CD4-positive, CD25-positive, alpha-beta regulatory T cell (primary cell): ENCODE measurements at regions not wholly inside any gene's neighbourhood (a gene's known extent, or its start where the extent isn't known, plus 50 kb on each side); places are given as distances from the start of the nearest gene placed in this dataset.
A peak's percentile ranks its signal among the peaks of the same experiment; 100 is the strongest.
"Not testable (repeated sequence)": the region's sequence is repeated elsewhere in the genome, so short reads cannot be mapped to it uniquely, and the experiment has no call there.

Source experiments
- ATAC-seq, 2 donors: fragments of 150-1000 bp; cut with Tn5 transposase; one replicate each; pipeline ENCODE4 v1.10.0; 2021; ENCODE audit warnings: low read depth in 2 of 2, moderate number of reproducible peaks in 2 of 2, moderate library complexity in 1 of 2
- DNase-seq, 3 donors: peaks; one replicate each; pipeline versions ENCODE4 v3.0.0 to v3.0.0-alpha.2; 2012 to 2022; ENCODE audit warnings: mixed read lengths in 1 of 3
- H3K27ac ChIP-seq: one replicate; pipeline ENCODE4 v1.7.0; 2013; ENCODE audit warnings: mild to moderate bottlenecking, low read length; ENCODE audit not compliant: insufficient read depth, poor library complexity, severe bottlenecking
- H3K27me3 ChIP-seq: one replicate; pipeline ENCODE4 v1.7.0; 2013; ENCODE audit warnings: low read length; ENCODE audit not compliant: control insufficient read depth, insufficient read depth
- H3K36me3 ChIP-seq: one replicate; pipeline ENCODE4 v1.7.0; 2013; ENCODE audit warnings: mild to moderate bottlenecking, low read length, moderate library complexity; ENCODE audit not compliant: control insufficient read depth, insufficient read depth
- H3K4me1 ChIP-seq: 2 replicates; pipeline ENCODE4 v1.7.0; 2013; ENCODE audit warnings: mild to moderate bottlenecking, low read length; ENCODE audit not compliant: insufficient read depth, control insufficient read depth, poor library complexity, severe bottlenecking
- H3K4me3 ChIP-seq: one replicate; pipeline ENCODE4 v1.7.0; 2013; ENCODE audit warnings: low read depth, mild to moderate bottlenecking, low read length, moderate library complexity
- H3K9me3 ChIP-seq, 2 experiments: 1 replicate in 1 of 2; 2 replicates in 1 of 2; pipeline ENCODE4 v1.7.0; 2013; ENCODE audit warnings: low read length in 2 of 2, mild to moderate bottlenecking in 1 of 2, moderate library complexity in 1 of 2; ENCODE audit not compliant: control insufficient read depth in 2 of 2
- H3K27ac Mint-ChIP-seq, 3 donors: one replicate each; pipeline ENCODE4 v1.8.0; 2020 to 2022; ENCODE audit warnings: mild to moderate bottlenecking in 3 of 3, mixed read lengths in 3 of 3, moderate library complexity in 2 of 3
- H3K27me3 Mint-ChIP-seq: one replicate; pipeline ENCODE4 v1.8.0; 2022; ENCODE audit warnings: mild to moderate bottlenecking, mixed read lengths
- H3K36me3 Mint-ChIP-seq: one replicate; pipeline ENCODE4 v1.8.0; 2020; ENCODE audit warnings: mixed read lengths
- H3K4me1 Mint-ChIP-seq, 4 donors: one replicate each; pipeline ENCODE4 v1.8.0; 2020 to 2022; ENCODE audit warnings: mixed read lengths in 4 of 4, mild to moderate bottlenecking in 1 of 4
- H3K4me3 Mint-ChIP-seq, 4 donors: one replicate each; pipeline ENCODE4 v1.8.0; 2020 to 2022; ENCODE audit warnings: mild to moderate bottlenecking in 4 of 4, mixed read lengths in 4 of 4, moderate library complexity in 3 of 4
- H3K9me3 Mint-ChIP-seq, 7 donors: one replicate each; pipeline ENCODE4 v1.8.0; 2020 to 2022; ENCODE audit warnings: mixed read lengths in 7 of 7, mild to moderate bottlenecking in 3 of 7, moderate library complexity in 2 of 7

GRCh38 chr20:19047040-19047950, 165.1 kb upstream of the SLC24A3 start:
- Histone ChIP-seq H3K9me3 (no peaks in the 10 kb centered on the region), H3K4me1 (no peaks in the 10 kb centered on the region), H3K36me3 (no peaks in the 10 kb centered on the region), H3K4me3 (no peak overlapping the region), H3K27ac (no peak overlapping the region), H3K27me3 (no peaks in the 10 kb centered on the region)
- H3K4me3 Mint-ChIP-seq, result no peak overlapping the region
- H3K27ac Mint-ChIP-seq, result no peak overlapping the region
- no peaks in the 10 kb centered on the region for H3K4me1 Mint-ChIP-seq
- DNase-seq (no peak), ATAC-seq (no peak)
- H3K9me3 Mint-ChIP-seq, result peaks cover 0 to 2% (median 0%) of the 10 kb centered on the region in 7 donors
- H3K36me3 Mint-ChIP-seq, result no peaks in the 10 kb centered on the region
- peaks cover 4% of the 10 kb centered on the region for H3K27me3 Mint-ChIP-seq

GRCh38 chr20:19047951-19048296, 164.5 kb upstream of the SLC24A3 start:
- no peak for ATAC-seq
- peaks cover 2% of the 10 kb centered on the region for H3K27me3 ChIP-seq
- Mint-ChIP-seq H3K27me3 (peaks cover 4% of the 10 kb centered on the region), H3K27ac (no peak overlapping the region), H3K36me3 (no peaks in the 10 kb centered on the region), H3K4me1 (no peaks in the 10 kb centered on the region), H3K4me3 (no peak overlapping the region), H3K9me3 (peaks cover 0 to 2% (median 0%) of the 10 kb centered on the region in 7 donors)
- no peaks in the 10 kb centered on the region for H3K9me3 ChIP-seq
- no peak overlapping the region for H3K4me3 ChIP-seq
- H3K36me3 ChIP-seq, result no peaks in the 10 kb centered on the region
- no peak overlapping the region for H3K27ac ChIP-seq
- DNase-seq, result no peak
- H3K4me1 ChIP-seq, result no peaks in the 10 kb centered on the region

GRCh38 chr20:19048995-19049501, 163.4 kb upstream of the SLC24A3 start:
- Mint-ChIP-seq H3K4me3 (no peak overlapping the region), H3K27ac (no peak overlapping the region), H3K4me1 (no peaks in the 10 kb centered on the region), H3K36me3 (no peaks in the 10 kb centered on the region), H3K9me3 (peaks cover 0 to 2% (median 0%) of the 10 kb centered on the region in 7 donors), H3K27me3 (peaks cover 4% of the 10 kb centered on the region)
- DNase-seq (no peak), ATAC-seq (no peak)
- peaks cover 2% of the 10 kb centered on the region for H3K27me3 ChIP-seq
- no peaks in the 10 kb centered on the region for H3K9me3 ChIP-seq
- no peak overlapping the region for H3K4me3 ChIP-seq
- no peaks in the 10 kb centered on the region for H3K4me1 ChIP-seq
- H3K36me3 ChIP-seq, result no peaks in the 10 kb centered on the region
- no peak overlapping the region for H3K27ac ChIP-seq

GRCh38 chr20:19049514-19049913, 162.9 kb upstream of the SLC24A3 start:
- ATAC-seq (no peak), DNase-seq (no peak)
- H3K4me1 Mint-ChIP-seq, result no peaks in the 10 kb centered on the region
- H3K27ac Mint-ChIP-seq, result no peak overlapping the region
- no peak overlapping the region for H3K4me3 Mint-ChIP-seq
- Histone ChIP-seq H3K36me3 (no peaks in the 10 kb centered on the region), H3K4me1 (no peaks in the 10 kb centered on the region), H3K27me3 (peaks cover 2% of the 10 kb centered on the region), H3K4me3 (no peak overlapping the region), H3K9me3 (no peaks in the 10 kb centered on the region), H3K27ac (no peak overlapping the region)
- peaks cover 4% of the 10 kb centered on the region for H3K27me3 Mint-ChIP-seq
- H3K36me3 Mint-ChIP-seq, result no peaks in the 10 kb centered on the region
- H3K9me3 Mint-ChIP-seq, result peaks cover 0 to 2% (median 0%) of the 10 kb centered on the region in 7 donors

GRCh38 chr20:19056909-19057308, 155.5 kb upstream of the SLC24A3 start:
- Mint-ChIP-seq H3K9me3 (peaks cover 0 to 14% (median 7%) of the 10 kb centered on the region in 7 donors), H3K36me3 (no peaks in the 10 kb centered on the region), H3K27ac (no peak overlapping the region), H3K27me3 (peaks cover 5% of the 10 kb centered on the region), H3K4me1 (no peaks in the 10 kb centered on the region), H3K4me3 (no peak overlapping the region)
- Histone ChIP-seq H3K9me3 (no peaks in the 10 kb centered on the region), H3K36me3 (no peaks in the 10 kb centered on the region), H3K27me3 (peaks cover 2% of the 10 kb centered on the region), H3K4me3 (no peak overlapping the region), H3K4me1 (no peaks in the 10 kb centered on the region), H3K27ac (no peak overlapping the region)
- ATAC-seq (no peak), DNase-seq (peak in 1 of 3 donors; percentile 5)

GRCh38 chr20:19064788-19065187, 147.7 kb upstream of the SLC24A3 start:
- H3K9me3 ChIP-seq, result peaks cover 6 to 17% of the 10 kb centered on the region in 2 experiments
- not testable (repeated sequence) for H3K27ac Mint-ChIP-seq, H3K27ac ChIP-seq, H3K4me3 ChIP-seq, H3K4me1 ChIP-seq, H3K36me3 Mint-ChIP-seq, H3K27me3 Mint-ChIP-seq, DNase-seq, H3K36me3 ChIP-seq, H3K4me1 Mint-ChIP-seq, H3K4me3 Mint-ChIP-seq, H3K27me3 ChIP-seq, ATAC-seq
- peaks cover 3 to 38% (median 8%) of the 10 kb centered on the region in 7 donors for H3K9me3 Mint-ChIP-seq

GRCh38 chr20:19067986-19068385, 144.5 kb upstream of the SLC24A3 start:
- Mint-ChIP-seq H3K27me3 (no peaks in the 10 kb centered on the region), H3K9me3 (peaks cover 0 to 20% (median 4%) of the 10 kb centered on the region in 7 donors), H3K4me1 (no peaks in the 10 kb centered on the region), H3K36me3 (no peaks in the 10 kb centered on the region), H3K4me3 (no peak overlapping the region), H3K27ac (no peak overlapping the region)
- H3K36me3 ChIP-seq, result no peaks in the 10 kb centered on the region
- H3K4me3 ChIP-seq, result no peak overlapping the region
- ATAC-seq, result no peak
- no peaks in the 10 kb centered on the region for H3K4me1 ChIP-seq
- H3K27ac ChIP-seq, result no peak overlapping the region
- H3K27me3 ChIP-seq, result no peaks in the 10 kb centered on the region
- no peak for DNase-seq
- peaks cover 6 to 17% of the 10 kb centered on the region in 2 experiments for H3K9me3 ChIP-seq

- H3K4me1 ChIP-seq, result no peaks in the 10 kb centered on the region
- no peak overlapping the region for H3K4me3 Mint-ChIP-seq
- H3K9me3 Mint-ChIP-seq, result peaks cover 0 to 8% (median 2%) of the 10 kb centered on the region in 7 donors
- H3K27me3 Mint-ChIP-seq, result no peaks in the 10 kb centered on the region
- DNase-seq (no peak), ATAC-seq (no peak)
- H3K36me3 Mint-ChIP-seq, result no peaks in the 10 kb centered on the region
- no peak overlapping the region for H3K4me3 ChIP-seq
- no peaks in the 10 kb centered on the region for H3K36me3 ChIP-seq
- no peak overlapping the region for H3K27ac Mint-ChIP-seq
- no peaks in the 10 kb centered on the region for H3K27me3 ChIP-seq
- peaks cover 2 to 10% of the 10 kb centered on the region in 2 experiments for H3K9me3 ChIP-seq
- H3K4me1 Mint-ChIP-seq, result no peaks in the 10 kb centered on the region
- H3K27ac ChIP-seq, result no peak overlapping the region
Observed at GRCh38 chr20:19070026-19070425, 142.4 kb upstream of the SLC24A3 start.
